Ishikawa (cell line): ENCODE measurements at regions not wholly inside any gene's neighbourhood (a gene's known extent, or its start where the extent isn't known, plus 50 kb on each side); places are given as distances from the start of the nearest gene placed in this dataset.

Experiments
- CREB1 ChIP-seq: IDR thresholded peaks from 2 replicates; pipeline ENCODE4 v1.6.1; 2012; ENCODE audit warnings: low read depth
- EGR1 ChIP-seq: IDR thresholded peaks from 2 replicates; pipeline ENCODE4 v1.6.1; 2012
- RAD21 ChIP-seq: IDR thresholded peaks from 2 replicates; pipeline ENCODE4 v1.6.1; 2012; ENCODE audit warnings: low read depth
- TAF1 ChIP-seq: IDR thresholded peaks from 2 replicates; pipeline ENCODE4 v1.6.1; 2012; ENCODE audit warnings: low read depth, mild to moderate bottlenecking
- TF ChIP-seq, protein P1 (sequence below): IDR thresholded peaks from 2 replicates; pipeline ENCODE4 v1.6.1; 2012

DNA sequence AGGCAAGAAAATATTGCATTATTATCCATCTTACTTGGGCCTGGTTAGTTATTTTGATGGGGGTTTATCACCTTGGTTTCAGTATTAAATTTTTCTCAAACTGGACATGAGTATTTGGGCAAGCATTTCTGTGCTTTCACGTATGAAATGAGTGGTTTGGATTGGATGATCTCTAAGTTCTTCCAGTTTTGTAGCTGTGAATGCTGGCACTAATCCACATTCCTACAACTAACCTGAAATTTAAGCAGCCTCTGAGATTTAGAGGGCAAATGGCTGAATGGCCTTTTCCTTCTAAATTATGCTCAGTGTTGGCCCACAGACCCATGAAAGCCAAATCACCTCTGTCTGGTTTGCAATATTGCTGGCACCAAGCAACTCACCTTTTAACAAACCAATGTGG lies 475.0 kb upstream of the B3GALT2 start:
- TF ChIP-seq CREB1 (no peak), RAD21 (no peak), TAF1 (no peak), EGR1 (no peak)
- TF ChIP-seq, protein P1, sequence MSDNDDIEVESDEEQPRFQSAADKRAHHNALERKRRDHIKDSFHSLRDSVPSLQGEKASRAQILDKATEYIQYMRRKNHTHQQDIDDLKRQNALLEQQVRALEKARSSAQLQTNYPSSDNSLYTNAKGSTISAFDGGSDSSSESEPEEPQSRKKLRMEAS, result no peak
